Left renal pelvis (tissue), 4 donors: ENCODE measurements at regions not wholly inside any gene's neighbourhood (a gene's known extent, or its start where the extent isn't known, plus 50 kb on each side); places are given as distances from the start of the nearest gene placed in this dataset.

ENCODE experiments used
- DNase-seq, 4 donors: peaks; one replicate each; pipeline ENCODE4 v3.0.0-alpha.2; 2013; ENCODE audit warnings: low read depth in 4 of 4, low spot score in 3 of 4

DNA sequence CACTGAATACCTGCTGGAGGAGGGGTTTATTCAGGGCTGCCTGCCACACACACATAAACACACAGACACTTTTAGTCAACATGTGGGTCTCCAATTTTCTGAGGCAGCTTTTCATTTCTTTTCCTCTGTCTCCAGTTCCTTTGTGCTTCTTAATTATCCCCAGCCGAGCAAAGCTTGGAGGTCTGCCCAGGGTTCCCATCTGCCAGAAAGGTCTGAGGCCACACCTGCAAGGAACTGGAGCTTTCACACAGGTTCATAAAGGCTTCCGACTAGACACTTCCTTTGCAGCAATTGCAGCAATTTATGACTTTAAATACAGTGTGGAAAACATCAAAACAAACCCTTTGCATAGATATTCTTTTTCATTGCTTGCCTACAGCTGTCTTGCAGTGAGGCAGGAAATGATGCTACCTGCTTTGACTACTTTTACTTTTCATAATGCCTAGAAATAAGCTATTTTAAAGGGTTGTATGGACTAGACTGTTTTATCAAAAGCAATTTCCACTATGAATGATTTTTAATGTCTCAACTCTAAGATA, 1318.9 kb downstream of the AACS start:
- no peak for DNase-seq

GRCh38 chr12:126385785-126386184, 1320.5 kb downstream of the AACS start:
- DNase-seq, result no peak

- no peak for DNase-seq
These were observed 1324.1 kb downstream of the AACS start for GRCh38 chr12:126389220-126389841.

DNA sequence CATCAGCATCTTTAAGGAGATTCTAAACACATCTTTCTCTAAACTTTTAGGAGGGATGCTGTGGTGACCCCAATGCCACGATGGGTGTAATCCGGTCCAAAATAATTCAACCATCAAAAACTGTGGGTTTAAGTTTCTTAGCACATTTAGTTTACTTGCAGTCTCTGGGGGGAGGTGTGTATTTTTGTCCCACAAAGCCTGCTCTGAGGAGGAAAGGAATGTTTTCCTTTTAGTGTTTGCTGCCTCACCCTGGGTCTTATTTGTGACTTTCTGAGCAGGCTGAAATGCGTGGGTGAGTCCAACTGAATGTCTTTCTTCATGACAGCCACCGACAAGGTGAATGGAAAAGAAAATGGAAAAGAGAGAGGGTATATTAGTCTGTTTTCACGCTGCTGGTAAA, 1324.7 kb downstream of the AACS start:
- DNase-seq, result no peak

- no peak for DNase-seq
These were observed 1325.8 kb downstream of the AACS start for GRCh38 chr12:126390969-126391566.

- DNase-seq, result no peak
These were observed 1331.3 kb downstream of the AACS start for GRCh38 chr12:126396536-126396935.

DNA sequence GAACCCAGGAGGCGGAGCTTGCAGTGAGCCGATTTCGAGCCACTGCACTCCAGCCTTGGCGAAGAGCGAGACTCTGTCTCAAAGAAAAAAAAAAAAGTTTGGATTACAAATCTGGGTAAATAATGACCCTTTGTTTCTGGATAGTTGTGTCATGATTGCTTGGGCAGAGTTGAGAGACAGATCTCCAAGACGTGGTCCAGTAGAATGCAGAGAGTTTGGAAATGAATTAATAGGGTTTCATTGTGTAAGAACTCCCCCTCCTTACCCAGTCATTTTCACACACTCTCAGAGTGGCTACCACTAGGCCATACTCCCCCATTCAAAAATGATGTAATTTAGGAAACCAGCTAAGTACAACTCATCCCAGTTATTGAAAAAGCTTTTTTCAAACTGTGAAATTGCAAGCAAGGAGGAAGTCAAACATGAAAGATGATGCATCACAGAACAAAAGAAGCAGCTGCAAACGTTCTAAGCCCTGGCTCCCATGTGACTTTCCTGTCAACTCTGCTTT, 1331.9 kb downstream of the AACS start:
- no peak for DNase-seq

GRCh38 chr12:126397660-126398059, 1332.4 kb downstream of the AACS start:
- no peak for DNase-seq

DNA sequence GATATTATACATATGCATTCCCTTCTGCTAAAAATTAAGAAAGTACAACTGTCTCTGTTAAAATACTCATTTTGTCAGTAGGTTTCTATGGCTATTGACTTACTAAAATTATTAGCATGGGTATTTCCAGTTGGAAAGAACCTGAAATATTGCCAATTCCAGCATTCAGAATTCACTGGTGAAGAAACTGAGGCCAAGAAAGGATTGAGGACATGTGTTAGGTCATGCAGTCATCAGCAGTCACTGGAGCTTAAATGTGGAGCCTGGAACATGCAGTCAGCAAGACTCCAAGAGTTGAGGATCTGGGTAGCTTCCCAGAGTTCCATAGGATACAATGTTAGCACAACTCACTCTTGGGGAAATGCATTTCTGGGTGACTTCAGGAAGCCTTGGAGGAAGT, 1335.6 kb downstream of the AACS start:
- DNase-seq, result no peak

DNA sequence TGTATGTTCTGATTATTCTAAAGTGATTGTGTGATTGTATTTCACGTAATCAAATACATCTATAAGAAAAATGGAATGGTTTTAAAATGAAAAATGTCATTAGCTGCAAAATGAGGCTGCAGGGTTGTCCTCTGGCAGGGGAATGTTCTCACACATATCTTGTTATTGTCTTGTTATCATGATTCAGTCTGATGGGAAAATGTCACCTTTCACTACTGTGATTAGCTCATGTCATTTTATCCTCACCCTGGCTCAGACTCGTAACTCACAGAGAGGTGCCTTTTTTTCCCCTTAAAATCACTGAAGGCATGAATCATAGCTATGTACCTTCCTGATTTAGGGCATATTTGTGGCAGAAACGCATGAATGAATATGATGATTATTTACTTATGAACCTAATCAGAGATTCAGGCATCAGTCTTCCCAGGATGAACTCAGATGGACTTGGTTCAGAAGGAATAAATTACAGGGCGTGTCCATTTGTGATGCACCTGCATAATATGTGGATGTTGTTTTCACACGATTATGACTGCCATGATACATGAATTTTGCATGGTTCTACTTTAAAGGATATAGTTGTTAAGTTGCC, 1339.2 kb downstream of the AACS start:
- no peak for DNase-seq

DNA sequence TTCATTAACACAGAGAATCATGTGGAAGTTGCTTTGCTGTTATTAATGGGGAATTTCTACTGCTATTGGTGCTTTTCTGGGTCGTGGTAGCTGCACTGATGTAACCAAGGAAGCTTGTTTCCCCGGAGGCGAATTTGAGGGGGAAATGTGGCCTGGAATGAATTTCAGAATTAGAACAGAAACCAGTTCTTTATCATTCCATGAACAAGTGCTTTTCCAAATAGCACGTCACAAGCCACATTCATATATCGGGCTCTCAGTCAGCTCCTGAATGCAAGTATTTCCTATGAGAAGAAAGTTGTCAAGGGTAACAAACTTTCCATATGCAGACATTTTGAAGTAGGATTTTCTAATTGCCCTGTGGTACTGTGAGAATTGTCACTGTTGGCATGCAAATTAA, 1353.2 kb downstream of the AACS start:
- no peak for DNase-seq

GRCh38 chr12:126419131-126419530, 1353.9 kb downstream of the AACS start:
- DNase-seq, result no peak

- DNase-seq, result no peak
These were observed 1359.5 kb downstream of the AACS start for GRCh38 chr12:126424696-126425095.

- DNase-seq, result no peak
These were observed 1360.0 kb downstream of the AACS start for GRCh38 chr12:126425264-126425663.

GRCh38 chr12:126428769-126429168, 1363.5 kb downstream of the AACS start:
- no peak for DNase-seq

DNA sequence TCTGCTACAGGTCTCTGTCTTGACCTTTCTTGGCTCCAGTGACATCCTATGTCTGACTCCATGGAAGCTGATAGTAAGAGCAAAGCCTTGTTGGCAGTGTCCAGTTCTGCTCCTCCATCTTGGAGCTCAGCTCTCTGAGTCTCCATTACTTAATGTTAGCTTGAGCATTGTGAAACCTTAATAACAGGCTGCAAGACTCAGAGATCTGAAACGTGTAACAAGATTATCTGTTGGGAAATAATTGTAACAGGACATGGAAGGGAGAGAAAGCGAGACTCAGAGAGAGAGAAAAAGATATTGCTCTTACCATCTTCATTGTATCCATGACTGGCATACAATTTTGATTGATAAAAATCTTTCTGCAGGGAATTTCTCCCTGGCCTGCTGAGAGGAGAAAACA, 1365.7 kb downstream of the AACS start:
- DNase-seq, result no peak

- no peak for DNase-seq
These were observed 1366.5 kb downstream of the AACS start for GRCh38 chr12:126431767-126432166.

GRCh38 chr12:126432780-126433179, 1367.5 kb downstream of the AACS start:
- no peak for DNase-seq

DNA sequence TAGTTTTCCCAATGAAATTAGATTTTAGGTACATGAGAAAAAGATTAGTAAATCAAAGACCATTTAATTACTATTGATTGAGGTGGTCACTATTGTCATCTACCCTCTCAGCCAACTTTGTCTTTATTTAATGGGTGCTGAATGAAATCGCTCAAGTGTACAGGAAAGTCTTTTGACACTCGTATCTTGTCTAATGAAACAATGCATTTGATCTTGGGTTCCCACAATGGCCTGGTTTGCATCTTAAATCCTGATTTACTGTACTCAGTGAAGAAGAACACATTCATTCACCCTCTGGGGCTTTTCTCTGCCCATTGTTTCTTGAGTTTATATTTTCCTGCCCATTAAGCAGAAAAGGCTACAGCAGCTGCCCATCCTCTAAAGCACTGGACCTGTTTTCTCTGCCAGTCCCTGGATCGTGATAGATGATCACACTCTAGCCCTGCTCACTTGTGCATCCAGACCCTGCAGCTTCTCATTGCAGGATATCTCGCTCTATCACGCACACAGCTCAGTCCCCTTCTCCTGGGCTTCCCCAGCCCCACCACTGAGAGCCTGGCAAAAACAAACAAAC, 1369.3 kb downstream of the AACS start:
- DNase-seq, result no peak

- no peak for DNase-seq
These were observed 1370.8 kb downstream of the AACS start for GRCh38 chr12:126436041-126436440.

DNA sequence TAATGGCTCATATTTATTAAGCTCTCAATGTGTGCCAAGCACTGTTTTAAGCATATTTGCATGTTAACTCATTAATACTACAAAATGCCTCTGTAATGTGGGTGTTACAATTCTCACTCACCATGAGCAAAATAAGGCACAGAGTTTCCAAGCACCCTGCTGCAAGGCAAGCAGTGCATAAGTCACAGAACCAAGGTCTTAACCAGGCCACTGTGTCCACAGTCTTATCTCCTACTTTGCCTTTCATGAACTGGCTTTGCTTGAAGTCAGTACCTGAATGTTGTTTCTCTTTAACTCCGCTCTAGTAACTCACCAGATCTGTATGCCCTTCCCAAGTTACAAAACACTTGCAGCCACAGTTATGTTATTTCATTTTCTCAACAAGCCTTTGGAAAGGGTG, 1372.7 kb downstream of the AACS start:
- no peak for DNase-seq

DNA sequence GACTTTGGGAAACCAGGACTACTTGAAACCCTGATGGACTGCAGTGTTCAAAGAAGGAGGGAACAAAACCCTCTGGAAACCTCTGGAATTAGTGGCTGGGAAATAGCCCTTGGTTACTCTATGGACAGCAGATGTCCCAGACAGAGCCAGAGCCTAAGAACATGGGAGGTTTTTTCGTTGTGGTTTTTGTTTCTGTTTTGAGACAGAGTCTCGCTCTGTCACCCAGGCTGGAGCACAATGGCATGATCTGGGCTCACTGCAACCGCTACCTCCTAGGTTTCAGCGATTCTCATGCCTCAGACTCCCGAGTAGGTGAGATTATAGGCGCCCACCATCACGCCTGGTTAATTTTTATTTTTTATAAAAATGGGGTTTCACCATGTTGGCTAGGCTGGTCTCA, 1378.7 kb downstream of the AACS start:
- DNase-seq, result no peak
